GM18498 (cell line): ENCODE measurements at regions not wholly inside any gene's neighbourhood (a gene's known extent, or its start where the extent isn't known, plus 50 kb on each side); places are given as distances from the start of the nearest gene placed in this dataset.

Experiments
- ATAC-seq: cut with Tn5 transposase; IDR thresholded peaks from one replicate; pipeline ENCODE4 v1.9.1; 2021; ENCODE audit warnings: mild to moderate bottlenecking, moderate library complexity; ENCODE audit not compliant: unreplicated experiment

- no peak for ATAC-seq
Measured at GRCh38 chr1:29842130-29842529, 605.8 kb downstream of the PTPRU start.

DNA sequence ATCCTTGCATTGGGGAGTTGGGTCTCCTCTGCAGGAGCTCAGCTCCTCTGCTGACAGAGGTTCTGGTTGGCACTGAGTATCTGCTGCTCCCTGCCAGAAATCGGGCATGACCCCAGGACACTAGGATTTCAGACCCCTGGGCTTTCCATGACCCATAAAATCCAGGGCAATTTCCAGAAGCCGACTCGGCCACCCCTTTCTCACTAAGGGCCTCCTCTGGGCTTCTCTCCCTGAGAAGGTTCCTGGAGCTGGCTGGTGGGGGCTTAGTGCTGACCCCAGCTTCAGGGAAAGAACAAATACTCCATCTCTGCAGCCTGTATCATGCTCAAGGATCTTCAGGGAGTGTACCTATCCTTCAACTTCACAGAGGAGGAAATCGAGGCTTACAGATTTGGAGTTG is 603.4 kb downstream of the PTPRU start:
- no peak for ATAC-seq

GRCh38 chr1:29838738-29839320 is 602.5 kb downstream of the PTPRU start:
- no peak for ATAC-seq

GRCh38 chr1:29836651-29837646 is 600.6 kb downstream of the PTPRU start:
- ATAC-seq = no peak

GRCh38 chr1:29835874-29836273 is 599.6 kb downstream of the PTPRU start:
- ATAC-seq = no peak

GRCh38 chr1:29835406-29835805 is 599.1 kb downstream of the PTPRU start:
- no peak for ATAC-seq

- no peak for ATAC-seq
Measured at GRCh38 chr1:29833581-29833980, 597.3 kb downstream of the PTPRU start.

- no peak for ATAC-seq
Measured at GRCh38 chr1:29832936-29833335, 596.6 kb downstream of the PTPRU start.

DNA sequence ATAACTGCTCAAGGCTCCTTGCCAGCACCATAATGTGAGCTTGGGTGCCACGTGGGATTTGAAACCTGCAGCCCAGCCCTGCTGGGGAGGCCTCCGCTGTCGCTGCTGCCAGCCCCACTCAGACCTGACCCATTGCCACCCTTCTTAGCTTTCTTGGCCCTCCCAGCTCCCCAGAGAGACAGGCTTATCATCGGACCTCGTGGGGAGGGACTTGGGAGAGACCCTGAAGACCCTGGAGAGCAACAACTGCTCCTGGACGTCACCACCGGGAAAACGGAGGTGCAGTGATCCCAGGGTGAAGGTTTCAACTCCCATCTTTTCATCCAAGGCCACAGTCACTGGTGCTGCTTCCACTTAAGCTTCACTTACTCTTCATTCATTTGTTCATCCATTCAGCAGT is 596.1 kb downstream of the PTPRU start:
- ATAC-seq = no peak

DNA sequence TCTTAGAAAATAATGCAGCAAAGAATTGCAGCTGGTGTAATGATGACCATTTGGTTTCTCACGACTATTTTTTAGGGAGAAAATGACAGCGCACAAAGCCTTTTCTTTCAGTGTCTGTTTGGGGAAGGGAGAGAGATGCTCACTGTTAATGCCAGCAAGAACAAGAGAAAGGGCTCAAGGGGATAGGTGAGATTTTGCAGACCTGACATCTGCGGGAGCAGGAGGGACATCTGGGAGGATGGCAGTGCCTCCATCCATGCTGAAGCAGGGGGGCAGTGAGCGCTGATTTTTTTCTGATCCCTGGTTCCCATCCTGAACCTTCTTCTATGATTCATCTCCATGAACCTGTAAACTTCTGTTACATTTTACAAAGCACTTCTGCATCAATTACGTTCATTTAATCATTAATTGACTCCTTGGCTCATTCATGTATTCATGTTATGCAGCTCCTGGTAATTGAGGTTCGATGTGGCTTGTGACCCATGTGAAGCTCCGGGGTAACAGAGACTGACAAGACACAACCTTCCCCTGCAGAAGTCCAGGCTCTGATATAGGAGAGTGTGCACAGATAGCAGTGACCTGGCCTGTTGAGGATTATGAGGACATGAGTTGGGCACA is 595.3 kb downstream of the PTPRU start:
- ATAC-seq = no peak

GRCh38 chr1:29830916-29831315 is 594.6 kb downstream of the PTPRU start:
- no peak for ATAC-seq

GRCh38 chr1:29830383-29830782 is 594.1 kb downstream of the PTPRU start:
- ATAC-seq = no peak

GRCh38 chr1:29829448-29830344 is 593.4 kb downstream of the PTPRU start:
- no peak for ATAC-seq

GRCh38 chr1:29828526-29829447 is 592.5 kb downstream of the PTPRU start:
- ATAC-seq = no peak

- ATAC-seq = no peak
Measured at GRCh38 chr1:29827801-29828525, 591.6 kb downstream of the PTPRU start.

GRCh38 chr1:29827237-29827750 is 591.0 kb downstream of the PTPRU start:
- ATAC-seq = no peak

- ATAC-seq = no peak
Measured at GRCh38 chr1:29826646-29827045, 590.3 kb downstream of the PTPRU start.

GRCh38 chr1:29825941-29826415 is 589.7 kb downstream of the PTPRU start:
- no peak for ATAC-seq
